GM21723 (cell line): ENCODE measurements at regions not wholly inside any gene's neighbourhood (a gene's known extent, or its start where the extent isn't known, plus 50 kb on each side); places are given as distances from the start of the nearest gene placed in this dataset.
"Not testable (repeated sequence)": the region's sequence is repeated elsewhere in the genome, so short reads cannot be mapped to it uniquely, and the experiment has no call there.

Experiments
- ATAC-seq: cut with Tn5 transposase; IDR thresholded peaks from one replicate; pipeline ENCODE4 v1.9.1; 2021; ENCODE audit warnings: mild to moderate bottlenecking, moderate library complexity; ENCODE audit not compliant: unreplicated experiment

GRCh38 chr3:635393-635792 is 438.8 kb downstream of the CHL1 start:
- ATAC-seq: no peak

GRCh38 chr3:643376-643775 is 446.8 kb downstream of the CHL1 start:
- no peak for ATAC-seq

GRCh38 chr3:655824-656223 is 437.0 kb upstream of the CNTN6 start:
- no peak for ATAC-seq

GRCh38 chr3:661356-661755 is 431.5 kb upstream of the CNTN6 start:
- ATAC-seq: no peak

GRCh38 chr3:674116-674515 is 418.7 kb upstream of the CNTN6 start:
- no peak for ATAC-seq

GRCh38 chr3:675846-676245 is 417.0 kb upstream of the CNTN6 start:
- ATAC-seq: no peak

GRCh38 chr3:683770-684169 is 409.1 kb upstream of the CNTN6 start:
- ATAC-seq: no peak

GRCh38 chr3:690770-691169 is 402.1 kb upstream of the CNTN6 start:
- no peak for ATAC-seq

- ATAC-seq: no peak
Observed at GRCh38 chr3:700514-700913, 392.3 kb upstream of the CNTN6 start.

- no peak for ATAC-seq
Observed at GRCh38 chr3:707041-707440, 385.8 kb upstream of the CNTN6 start.

GRCh38 chr3:713006-713621 is 379.7 kb upstream of the CNTN6 start:
- no peak for ATAC-seq

GRCh38 chr3:713947-714620 is 378.7 kb upstream of the CNTN6 start:
- ATAC-seq: no peak

GRCh38 chr3:721086-721485 is 371.7 kb upstream of the CNTN6 start:
- no peak for ATAC-seq

GRCh38 chr3:732326-732928 is 360.4 kb upstream of the CNTN6 start:
- no peak for ATAC-seq

GRCh38 chr3:733313-733712 is 359.5 kb upstream of the CNTN6 start:
- no peak for ATAC-seq

GRCh38 chr3:757711-758110 is 335.1 kb upstream of the CNTN6 start:
- ATAC-seq: no peak

- no peak for ATAC-seq
Observed at GRCh38 chr3:759106-759505, 333.7 kb upstream of the CNTN6 start.

GRCh38 chr3:773433-773832 is 319.4 kb upstream of the CNTN6 start:
- ATAC-seq: not testable (repeated sequence)

- no peak for ATAC-seq
Observed at GRCh38 chr3:775178-775880, 317.5 kb upstream of the CNTN6 start.

GRCh38 chr3:780505-780904 is 312.3 kb upstream of the CNTN6 start:
- ATAC-seq: no peak

GRCh38 chr3:791442-791841 is 301.4 kb upstream of the CNTN6 start:
- no peak for ATAC-seq

- no peak for ATAC-seq
Observed at GRCh38 chr3:792630-793029, 300.2 kb upstream of the CNTN6 start.
